SHP77 treated with DMSO at 0.1 percent for 48 hours (cell line): ENCODE measurements at regions not wholly inside any gene's neighbourhood (a gene's known extent, or its start where the extent isn't known, plus 50 kb on each side); places are given as distances from the start of the nearest gene placed in this dataset.
A peak's percentile ranks its signal among the peaks of the same experiment; 100 is the strongest.

Experiments
- DNase-seq: peaks from one replicate; lab custom pipeline; 2025; lab: John Stamatoyannopoulos, UW

DNA sequence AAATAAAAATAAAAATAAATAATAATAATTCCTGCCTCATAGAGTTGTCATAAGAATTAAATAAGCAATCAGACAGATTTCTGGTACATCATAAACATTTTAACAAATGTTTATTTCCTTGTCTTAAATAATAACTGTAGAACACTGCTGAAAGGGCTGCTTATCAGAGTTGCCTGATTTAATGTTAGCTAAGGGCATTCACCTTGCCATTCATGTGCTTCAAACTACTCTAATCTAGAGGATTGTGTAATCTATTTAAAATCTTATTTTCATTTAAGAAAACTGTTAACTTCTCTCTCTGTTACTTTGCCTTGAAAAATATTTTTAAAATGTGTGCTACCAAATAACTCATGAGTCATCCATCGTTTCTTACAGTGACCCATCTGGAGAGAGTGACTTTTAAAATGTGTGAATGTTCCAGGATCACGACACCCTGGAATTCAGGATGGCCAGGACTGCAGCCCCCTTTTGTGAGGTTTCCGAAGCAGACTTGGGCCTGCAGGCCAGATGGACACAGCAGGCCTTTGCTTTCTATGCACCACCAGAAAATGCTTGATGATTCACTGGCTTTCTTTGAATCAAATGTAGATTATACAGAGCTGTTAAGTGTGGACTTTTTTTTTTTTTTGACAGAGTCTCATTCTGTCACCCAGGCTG lies 109.1 kb upstream of the TNS3 start:
- no peak for DNase-seq

DNA sequence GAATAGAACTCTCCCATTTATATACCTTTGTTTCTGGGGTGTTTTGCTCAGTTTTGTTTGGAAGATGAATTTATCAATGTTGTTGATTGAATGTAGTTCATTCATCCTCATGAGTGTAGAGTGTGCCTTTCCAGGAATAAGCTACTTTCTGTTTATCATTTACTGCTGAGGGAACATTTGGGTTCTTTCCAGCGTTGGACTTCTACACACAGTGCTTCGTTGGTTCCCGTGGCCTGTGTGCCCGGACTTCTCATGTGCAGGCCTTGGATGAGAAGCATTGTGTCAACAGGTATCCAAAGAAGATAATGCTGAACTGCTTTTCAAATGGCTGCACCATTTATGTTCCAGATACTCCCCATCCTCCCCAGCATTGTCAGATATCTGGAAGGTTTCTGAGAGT lies 107.6 kb upstream of the TNS3 start:
- DNase-seq = no peak

DNA sequence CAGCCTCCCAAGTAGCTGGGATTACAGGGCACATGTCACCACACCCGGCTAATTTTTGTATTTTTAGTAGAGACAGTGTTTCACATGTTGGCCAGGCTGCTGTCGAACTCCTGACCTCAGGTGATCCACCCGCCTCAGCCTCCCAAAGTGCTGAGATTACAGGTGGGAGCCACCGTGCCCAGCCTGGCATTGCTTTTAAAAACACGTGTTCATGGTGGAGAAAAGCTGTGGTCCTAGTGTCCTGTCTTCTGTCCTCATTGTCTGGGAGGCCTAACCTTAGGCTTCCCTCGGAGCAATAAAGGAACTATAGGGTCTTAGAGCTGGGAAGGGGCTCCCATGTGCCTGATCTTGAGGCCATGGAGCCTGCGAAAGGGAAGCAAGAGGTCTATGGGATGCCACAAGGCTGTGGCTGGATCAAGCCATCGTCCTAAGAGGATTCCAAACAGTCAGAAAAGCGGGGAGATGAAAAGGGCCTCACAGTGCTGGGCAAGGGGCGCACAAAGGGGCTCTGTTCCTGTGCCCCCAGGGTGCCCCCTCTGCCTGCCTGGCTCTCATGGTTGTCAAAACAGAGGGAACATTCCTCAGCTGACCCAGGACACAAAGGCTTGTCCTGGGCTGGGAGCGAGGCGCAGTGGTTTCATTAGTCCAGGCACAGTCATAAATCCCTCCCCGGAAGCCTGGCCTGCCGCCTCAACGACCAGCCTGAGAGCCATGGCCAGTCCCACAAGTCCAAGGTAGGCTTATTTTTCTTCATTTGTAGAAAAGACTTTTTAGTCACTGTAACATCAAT lies 106.6 kb upstream of the TNS3 start:
- DNase-seq = no peak

DNA sequence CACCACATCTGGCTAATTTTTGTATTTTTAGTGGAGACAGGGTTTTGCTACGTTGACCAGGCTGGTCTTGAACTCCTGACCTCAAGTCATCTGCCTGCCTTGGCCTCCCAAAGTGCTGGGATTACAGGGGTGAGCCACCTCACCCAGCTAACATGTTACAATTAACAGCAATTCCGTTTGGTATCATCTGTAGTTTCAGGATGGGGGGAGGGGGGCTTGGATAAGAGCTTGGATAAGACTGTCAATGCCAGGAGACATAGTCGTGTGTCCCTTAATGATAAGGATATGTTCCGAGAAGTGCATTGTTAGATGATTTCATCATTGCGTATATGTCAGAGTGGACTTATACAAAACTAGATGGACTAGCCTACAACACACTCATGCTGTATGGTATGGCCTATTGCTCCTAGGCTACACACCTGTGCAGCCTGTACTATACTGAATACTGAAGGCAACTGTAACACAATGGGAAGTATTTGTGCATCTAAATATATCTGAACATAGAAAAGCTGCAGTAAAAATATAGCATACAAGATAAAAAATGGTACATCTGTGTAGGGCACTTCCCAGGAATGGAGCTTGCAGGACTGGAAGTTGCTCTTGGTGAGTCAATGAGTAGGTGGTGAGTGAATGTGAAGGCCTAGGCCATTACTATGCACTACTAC lies 103.9 kb upstream of the TNS3 start:
- DNase-seq = no peak

DNA sequence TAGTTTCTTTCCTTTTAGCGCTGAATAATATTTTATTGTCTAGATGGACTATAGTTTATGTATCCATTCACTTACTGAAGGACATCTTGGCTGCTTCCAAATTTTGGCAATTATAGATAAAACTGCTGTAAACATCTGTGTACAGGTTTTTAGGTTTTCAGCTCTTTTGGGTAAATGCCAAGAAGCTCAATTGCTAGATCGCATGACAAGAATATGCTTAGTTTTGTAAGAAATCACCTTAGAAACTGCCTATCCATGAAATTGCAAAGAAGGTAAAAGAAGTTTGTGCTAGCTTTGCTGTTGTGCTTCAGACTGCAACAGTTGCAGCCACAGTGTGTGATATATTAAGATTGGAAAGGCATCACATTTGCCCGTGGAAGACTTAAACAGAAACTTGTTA lies 103.2 kb upstream of the TNS3 start:
- no peak for DNase-seq

DNA sequence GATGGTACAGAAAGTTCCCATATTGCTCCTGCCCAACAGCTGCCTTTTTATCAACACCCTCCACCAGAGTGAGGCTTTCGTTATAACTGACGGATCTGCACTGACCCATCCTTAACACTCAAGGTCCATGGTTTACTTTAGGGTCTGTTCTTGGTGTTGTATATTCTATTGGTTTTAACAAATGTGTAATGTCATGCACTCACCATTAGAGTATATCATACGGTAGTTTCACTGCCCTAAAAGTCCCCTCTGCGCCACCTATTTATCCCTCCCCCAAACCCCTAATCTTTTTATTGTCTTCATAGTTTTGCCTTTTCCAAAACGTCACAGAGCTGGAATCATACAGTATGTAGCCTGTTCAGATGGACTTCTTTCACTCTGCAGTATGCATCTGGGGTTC lies 102.8 kb upstream of the TNS3 start:
- no peak for DNase-seq

DNA sequence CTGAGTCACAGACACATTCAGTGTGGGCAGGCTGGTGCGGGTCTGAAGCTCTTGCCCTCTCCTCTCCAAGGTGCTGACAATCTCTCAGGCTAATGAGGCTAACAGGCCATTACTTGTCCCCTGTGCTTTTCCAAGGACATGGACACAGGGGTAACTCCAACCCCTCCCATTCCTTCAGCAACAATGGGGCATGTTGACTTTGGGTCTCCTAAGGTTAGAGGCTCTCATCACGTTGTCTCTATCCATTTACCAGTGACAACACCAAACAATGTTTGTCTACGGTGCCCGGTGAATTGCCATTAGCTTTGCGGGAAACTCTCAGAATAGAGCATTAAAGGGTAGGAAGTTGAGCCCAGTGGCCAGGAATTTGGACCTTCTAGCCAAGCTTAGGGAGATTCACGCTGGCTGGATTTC lies 101.6 kb upstream of the TNS3 start:
- no peak for DNase-seq

DNA sequence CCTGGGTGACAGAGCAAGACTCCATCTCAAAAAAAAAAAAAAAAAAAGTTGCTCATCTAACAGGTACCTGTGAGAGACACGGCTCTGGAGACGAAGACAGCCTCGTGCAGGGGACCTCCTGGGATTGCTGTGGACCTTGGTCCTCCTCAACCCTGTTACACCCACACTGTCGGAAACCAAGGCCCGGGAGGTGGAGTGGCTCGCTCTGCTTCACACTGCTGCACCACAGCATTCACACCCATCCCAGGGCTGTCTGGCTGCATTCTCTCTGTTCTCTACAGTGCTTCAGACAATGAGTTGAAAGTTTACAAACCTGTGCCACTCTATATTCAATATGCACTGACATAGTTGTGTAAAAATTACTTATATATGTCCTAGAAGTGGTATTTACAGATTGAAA lies 101.0 kb upstream of the TNS3 start:
- DNase-seq = no peak

DNA sequence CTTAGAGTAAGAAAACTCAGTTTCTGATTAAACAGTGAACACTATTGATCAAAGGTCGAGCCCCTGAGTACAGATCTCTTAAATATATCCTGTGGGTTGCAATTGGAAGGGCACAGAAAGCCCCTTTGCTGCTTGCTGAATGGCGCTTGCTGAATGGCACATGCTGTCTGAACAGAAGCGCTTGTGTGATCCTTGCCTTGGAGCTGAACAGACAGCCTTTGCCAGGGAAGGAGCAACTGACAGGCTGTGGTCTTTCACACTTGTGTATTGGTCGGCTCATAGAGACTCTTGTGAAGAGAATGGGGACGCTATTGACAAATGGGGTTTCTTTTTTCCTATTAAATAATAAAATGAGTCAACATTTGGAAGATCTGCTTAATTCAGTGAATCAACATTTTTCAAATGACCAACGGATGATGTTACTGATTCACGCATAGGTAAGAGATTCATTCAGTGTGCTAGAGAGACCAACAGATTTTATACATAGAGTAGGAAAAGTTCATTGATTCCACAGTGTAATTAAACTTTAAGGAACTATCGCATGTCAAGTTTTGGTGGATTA lies 99.4 kb upstream of the TNS3 start:
- DNase-seq = no peak

DNA sequence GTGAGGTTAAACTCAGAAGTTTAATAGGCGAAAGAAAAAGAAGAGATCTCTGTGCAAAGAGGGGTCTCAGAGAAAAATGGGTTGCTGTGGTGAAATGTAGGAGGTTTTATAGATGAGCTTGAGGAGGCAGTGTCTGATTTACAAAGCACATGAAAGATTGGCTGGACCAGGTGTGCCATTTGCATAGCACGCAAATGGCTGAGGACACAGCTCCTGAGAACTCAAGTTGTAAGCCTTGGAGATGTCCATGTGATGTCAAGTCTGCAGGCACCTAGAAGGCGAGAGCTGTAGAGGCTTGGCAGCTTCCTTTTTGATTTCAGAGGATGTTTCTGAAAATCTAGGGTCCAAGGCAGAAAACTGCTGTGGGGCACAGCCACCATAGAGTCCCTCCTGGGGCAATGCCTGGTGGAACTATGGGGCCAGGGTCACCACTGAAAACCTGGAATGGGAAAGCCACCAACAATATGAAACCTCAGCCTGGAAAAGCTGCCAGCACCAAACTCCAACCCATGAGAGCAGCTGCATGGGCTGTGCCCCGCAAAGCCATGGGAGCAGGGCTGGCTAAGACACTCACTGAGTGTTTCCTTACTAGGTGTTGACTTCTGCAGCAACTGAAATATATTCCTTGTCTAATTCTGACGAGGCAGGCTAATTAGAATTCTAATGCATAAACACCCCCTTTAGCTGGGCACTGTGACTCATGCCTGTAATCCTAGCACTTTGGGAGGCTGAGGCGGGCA lies 96.9 kb upstream of the TNS3 start:
- no peak for DNase-seq

DNA sequence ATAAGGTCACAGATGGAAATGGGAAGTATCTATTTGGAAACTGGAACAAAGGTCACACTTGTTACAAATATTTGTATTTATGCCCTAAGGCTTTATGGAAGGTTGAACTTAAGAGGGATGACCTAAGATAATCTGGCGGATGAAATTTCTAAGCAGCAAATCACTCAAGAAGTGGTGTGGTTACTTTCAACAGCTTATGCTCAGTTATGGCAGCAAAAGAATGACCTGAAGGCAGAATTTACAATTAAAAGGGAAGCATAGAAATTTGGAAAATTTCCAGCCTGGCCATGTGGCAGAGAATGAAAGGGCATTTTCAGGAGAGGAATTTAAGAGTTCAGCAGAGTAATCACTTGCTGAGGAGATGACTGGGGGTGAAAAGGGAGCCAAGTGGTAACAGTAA lies 95.8 kb upstream of the TNS3 start:
- no peak for DNase-seq

DNA sequence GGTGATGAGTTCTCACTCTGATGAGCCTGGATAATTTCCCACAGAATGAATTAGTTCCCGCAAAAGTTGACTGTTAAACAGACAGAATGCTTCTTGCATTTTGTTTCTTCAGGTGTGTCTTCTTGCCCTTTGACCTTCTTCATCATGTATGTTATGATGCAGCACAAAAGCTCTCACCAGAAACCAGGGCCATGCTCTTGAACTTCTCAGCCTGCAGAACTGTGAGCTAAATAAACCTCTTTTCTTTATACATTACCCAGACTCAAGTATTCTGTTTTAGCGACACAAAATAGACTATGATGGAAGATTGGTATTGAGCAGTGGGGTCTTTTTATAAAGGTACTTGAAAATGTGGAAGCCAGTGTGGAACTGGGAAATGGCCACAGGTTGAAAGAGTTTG lies 95.2 kb upstream of the TNS3 start:
- DNase-seq = no peak

DNA sequence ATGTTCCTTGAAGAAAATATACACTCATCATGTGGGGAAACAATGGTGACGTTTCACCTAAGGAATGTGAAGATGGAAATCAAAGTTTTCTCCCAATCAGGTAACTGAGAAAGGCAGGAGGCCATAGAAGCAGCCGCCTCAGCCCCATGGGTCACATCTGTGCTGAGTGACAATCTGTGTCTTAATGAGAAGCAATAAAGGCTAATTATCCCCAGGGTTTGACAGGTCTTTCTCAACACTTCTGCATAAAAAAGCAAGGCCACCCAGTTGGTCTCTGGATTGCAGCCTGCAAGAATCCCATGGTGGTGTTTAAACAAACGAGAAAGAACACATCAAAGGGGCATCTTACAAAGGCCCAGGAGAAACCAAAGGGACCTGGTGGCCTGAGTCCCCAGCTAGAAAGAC lies 91.1 kb upstream of the TNS3 start:
- DNase-seq = no peak

DNA sequence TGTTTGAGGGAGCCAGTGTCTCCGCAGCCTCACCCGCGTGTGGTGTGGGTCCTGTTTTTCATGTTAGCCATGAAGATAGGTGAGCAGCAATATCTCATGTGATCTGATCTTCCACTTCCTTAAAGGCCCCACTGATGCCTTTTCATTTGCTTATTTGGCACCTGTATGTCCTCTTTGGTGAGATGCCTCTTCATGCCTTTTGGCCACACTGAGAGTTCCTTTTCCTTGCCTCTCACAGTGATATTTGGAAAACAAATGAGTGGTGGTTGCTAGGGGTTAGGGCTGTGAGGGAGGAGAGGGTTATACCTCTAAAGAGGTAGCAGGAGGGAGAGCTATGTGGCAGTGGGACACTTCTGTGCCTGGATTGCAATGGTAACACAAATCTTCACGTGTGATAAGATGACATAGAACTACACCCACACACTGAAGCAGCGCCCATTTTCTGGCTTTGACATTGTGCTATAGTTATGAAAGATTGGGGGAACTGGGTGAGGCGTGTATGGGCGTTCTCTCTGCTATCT lies 90.4 kb upstream of the TNS3 start:
- DNase-seq = no peak

DNA sequence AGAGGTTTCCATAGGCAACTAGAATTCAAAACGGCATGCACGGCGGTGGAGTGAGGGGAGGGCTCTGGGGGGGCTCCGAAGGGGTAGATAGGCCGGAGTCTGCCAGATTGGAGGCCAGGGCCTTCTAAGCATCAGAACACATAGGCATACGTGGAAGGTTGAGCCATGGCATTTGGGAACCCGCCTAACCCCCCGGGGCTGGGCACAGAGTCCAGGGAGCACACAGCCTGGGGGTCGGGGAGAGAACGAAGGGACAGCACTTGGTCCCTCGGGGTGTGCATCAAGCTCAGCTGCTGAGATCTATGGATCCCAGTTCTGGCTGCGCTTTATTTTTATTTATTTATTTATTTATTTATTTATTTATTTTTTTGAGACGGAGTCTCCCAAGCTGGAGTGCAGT lies 89.4 kb upstream of the TNS3 start:
- no peak for DNase-seq

DNA sequence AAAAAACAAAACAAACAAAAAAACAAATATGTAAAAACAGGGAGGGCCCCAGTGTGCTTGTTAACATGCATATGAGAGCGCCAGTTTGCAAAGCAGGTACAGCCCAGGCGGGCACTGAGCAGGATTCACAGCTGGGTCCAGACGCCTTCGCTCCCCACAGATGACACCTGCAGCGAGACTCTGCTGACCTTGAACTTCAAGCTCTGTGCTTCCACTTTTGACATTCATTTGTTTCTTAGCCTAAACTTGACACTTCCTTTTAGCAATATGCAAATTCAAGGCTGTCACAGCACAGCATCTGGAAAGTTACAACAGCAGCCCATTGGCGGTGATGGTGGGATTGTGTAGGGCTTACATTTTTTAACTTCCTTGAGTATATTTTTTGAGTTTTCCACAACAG lies 88.8 kb upstream of the TNS3 start:
- no peak for DNase-seq

DNA sequence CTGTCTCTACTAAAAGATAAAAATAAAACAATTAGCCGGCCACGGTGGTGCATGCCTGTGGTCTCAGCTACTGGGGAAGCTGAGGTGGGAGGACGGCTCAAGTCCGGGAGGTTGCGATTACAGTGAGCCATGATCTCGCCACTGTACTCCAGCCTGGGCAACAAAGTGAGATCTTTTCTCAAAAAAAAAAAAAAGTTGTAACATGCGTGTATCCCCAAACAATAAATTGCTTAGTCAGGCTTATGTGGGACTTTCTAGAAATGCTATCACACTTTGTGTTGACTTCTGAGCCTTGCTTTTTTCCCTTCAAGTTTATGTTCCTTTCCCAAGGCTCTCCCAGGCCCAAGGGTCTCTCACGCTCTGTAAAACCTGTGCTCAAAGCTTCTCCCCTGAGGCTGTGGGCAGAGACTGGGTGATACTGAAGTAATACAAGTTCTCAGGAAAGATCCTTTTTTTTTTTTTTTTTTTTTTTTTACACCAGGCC lies 88.0 kb upstream of the TNS3 start:
- DNase-seq = no peak

DNA sequence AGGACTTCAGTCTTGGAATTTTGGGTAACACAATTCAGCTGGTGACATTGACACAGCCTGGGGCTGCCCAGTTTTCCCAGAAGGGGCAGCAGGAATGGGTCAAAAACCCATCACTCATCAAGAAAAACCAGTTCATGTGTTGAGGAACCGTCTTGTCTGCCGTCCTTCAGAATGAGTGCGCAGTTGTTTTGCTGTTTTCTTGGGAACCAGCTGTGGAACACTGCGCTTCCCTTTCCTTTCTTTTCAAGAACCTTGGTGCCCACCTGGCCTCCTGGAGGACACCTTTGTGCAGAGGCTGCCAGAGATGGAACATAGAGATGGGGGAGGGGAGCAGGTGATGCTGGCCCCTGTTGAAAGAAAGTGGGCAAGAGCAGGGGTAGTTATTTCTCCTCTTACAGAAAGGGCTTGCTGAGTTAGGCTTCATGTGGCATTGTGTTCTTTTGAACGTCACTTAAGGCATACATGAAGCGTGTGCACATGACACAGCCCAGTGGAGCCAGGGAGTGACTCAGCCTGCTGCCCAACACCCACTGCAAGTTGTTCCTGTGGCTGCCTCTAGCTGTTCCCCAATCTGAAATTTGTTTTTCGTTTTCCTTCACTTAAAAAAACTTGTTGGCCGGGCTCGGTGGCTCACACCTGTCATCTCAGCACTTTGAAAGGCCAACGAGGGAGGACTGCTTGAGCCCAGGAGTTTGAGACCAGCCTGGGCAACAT lies 87.4 kb upstream of the TNS3 start:
- DNase-seq = peak; percentile 30

DNA sequence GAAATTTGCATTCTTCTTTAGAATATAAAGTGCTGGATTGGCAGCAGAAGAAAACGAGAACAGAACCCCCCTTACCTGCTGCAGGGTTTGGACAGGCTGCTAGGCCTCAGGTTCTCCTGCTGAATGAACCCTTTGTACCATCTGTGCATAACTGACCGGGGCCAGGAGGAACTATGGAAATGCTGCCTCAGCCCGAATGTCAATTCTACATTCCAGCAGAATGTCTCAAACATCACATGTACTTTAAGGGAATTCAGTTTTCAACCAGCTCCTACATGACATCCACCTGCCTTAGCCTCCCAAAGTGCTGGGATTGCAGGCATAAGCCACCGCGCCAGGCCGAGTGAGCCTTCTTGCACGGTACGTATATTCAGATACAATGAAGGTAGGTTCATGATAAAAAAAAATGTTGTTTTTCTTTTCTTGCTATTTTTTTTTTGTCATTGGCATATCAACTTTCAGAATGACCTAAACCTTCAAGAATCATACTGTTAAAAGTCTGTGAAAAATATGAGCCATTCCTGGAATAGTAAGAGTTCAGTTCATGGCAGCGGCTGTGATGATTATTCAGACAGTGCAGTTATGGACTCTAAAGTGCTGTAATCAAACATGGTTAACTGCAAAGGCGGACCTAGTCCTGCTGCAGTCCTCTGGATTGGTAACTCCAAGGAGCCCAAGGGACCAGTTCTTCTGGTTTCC lies 84.4 kb upstream of the TNS3 start:
- DNase-seq = no peak

DNA sequence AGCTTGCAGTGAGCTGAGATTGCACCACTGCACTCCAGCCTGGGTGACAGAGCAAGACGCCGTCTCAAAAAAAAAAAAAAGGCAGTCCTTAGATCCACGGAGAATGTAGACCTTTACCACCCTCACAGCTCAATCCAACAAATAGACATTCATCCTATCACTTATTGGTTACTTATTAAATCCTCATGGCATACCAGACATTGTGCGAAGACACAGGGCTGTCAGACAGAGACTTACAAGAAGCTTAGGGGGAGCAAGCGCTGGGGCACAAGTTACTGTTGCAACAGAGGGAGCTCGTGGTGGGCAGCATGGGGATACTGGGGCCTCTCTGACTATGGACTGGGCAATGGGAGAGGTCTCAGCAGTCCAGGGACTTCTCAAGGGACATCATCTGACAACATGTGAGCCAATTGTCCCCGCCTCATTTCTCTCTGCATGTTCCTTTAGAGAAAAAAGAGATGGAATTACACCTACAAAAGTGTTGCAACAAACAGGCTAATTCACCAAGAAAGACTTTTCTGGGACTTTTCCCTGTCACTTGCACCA lies 82.8 kb upstream of the TNS3 start:
- DNase-seq = no peak
